ENCODE measurements at regions not wholly inside any gene's neighbourhood (a gene's known extent, or its start where the extent isn't known, plus 50 kb on each side); places are given as distances from the start of the nearest gene placed in this dataset.

DNA sequence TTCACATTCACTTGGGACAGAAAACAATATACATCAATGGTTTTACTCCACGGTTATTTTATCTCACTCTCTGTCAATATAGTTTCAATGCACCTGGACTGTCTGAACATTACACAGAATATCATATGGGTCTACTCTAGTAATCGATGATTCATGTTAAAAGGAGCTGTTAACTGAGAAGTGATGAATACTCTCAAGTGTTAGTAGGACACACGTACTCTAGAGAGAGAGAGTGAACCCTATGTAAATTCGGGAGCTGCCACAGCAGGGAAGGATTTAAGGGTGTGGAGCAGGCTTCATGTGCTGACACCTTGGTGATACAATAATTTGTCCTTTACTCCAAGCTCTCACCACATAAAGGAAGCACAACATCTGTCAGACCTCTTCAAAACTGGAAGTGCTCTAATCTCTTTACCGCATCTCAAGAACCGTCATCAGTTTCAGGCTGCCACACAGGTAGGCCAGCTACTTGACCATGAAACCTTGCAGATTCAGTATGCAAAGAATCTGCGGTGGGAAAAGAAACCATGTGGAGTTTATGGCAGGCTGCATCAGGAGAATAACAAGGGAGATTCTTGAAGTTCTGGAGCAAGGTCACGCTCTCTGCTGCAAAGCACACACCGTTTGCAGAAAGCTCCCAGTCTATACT lies 199.2 kb upstream of the TMC3 start:
- FAIRE-seq = no peak

DNA sequence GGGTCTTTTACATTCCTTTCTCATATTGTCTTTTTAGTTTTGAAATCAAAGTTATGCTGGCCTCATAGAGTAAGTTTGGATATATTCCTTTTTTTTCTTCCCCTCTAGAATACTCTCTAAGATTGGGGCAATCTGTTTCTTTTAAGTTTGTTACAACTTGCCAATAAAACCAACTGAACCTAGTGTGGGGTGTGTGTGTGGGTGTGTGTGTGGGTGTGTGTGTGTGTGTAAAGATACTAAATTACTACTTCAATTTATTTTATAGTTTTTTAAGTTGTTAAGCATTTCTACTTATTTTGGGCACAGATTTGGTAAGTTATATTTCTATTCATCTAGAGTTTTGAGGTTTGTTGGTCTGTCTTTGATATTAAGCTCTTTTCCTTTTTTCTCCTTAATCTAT lies 198.2 kb upstream of the TMC3 start:
- FAIRE-seq = no peak

DNA sequence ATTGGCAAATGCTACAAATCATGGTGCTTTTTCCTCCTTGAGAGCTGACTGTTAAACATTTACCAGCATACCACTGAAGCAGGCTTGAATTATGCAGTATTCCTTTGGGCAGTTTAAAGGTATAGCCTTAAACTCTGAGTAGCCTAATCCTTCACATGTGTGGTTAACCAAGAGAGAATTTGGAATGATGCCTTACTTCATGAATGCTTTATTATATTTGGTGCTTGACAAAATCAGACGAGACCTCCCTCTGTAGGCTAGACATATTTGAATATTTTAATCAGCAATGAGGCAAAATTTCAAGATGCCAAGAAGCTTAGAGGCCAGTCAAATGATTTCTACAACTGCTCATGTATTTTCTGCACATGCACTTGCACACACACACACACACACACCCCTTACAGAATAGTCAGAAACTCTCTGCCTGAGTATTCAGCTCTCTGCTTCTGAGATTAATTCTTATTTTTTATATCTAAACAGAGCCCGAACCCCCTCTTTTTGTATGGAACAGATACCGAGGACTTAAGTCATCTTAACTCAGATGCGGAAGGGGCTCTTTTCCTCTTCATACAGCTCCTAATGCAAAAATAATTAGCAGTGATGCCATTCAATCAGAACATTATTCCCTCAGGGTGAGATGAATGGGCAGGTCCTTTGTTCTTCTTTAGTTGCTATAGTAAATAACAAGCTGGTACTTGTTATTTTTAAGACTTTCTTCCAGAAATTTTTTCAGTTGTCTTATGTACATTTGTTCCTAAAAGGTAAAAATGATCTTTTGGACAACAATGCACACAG lies 195.5 kb upstream of the TMC3 start:
- no peak for FAIRE-seq

DNA sequence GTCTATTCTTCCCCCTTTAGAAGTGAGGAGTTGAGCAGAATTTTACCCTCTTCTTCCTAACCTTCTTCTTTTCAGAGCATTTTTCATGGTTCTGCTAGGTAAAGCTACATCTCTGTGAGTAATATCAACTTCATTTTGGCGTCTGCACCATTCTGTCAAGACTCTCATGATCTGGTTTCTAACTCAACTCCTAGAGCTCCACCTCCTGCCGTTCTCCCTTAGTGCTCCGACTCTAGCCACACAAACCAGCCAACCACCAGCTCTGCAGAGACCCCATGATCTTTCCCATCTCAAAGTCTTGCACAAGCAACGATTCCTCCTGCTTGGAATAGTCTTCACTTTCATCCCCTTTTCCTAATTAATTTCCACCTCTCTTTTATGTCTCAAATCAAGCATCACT lies 193.9 kb upstream of the TMC3 start:
- no peak for FAIRE-seq

DNA sequence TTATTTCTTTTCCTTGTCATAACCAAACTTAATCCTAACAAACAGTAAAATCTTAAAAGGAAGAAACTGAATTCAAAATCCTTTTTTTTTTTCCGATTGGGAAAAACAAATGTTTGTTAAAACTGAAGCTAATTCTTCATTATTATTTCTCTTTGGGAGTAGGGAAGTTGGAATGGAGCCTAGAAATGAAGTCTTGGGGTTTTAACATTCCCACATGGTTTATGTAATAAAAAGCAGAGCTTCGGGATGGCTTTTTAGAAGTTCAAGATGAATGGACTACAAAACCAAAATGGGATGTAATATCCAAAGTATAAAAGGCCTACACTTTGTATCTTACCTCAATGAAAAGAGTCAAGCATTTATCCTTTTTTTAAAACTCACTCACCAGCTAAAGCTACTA lies 189.0 kb upstream of the TMC3 start:
- FAIRE-seq = peak; percentile 98

DNA sequence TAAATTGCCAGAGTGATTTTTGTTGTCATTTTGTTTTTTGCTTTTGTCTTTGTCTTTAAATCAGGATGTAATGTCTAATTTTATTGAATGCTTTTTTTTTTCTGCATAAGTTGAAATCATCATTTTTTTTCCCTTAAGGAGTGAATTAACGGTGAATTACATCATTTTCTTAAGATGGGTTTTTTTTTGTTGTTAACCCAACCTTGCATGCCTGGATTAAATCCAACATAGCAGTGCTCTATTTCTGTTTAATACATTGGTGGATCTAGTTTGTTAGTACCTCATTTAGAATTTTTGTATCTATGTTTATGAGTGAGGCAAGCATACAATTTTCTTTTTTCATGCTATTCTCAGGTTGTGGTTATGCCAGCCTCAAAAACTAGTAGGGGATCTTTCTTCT lies 186.4 kb upstream of the TMC3 start:
- FAIRE-seq = no peak

DNA sequence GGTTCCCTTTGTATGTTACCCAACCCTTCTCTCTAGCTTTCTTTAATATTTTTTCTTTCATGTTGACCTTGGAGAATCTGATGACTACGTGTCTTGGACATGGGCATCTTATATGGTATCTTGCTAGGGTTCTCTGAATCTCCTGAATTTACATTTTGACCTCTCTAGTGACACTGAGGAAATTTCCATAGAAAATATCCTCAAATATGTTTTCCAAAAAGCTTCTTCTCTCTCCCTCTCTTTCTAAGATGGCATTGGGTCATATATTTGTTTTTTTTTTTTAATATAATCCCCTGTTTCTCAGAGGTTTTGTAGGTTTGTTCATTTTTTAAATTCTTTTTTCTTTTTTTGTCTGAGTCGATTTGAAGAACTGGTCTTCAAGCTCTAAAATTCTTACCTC lies 184.0 kb upstream of the TMC3 start:
- FAIRE-seq = no peak

DNA sequence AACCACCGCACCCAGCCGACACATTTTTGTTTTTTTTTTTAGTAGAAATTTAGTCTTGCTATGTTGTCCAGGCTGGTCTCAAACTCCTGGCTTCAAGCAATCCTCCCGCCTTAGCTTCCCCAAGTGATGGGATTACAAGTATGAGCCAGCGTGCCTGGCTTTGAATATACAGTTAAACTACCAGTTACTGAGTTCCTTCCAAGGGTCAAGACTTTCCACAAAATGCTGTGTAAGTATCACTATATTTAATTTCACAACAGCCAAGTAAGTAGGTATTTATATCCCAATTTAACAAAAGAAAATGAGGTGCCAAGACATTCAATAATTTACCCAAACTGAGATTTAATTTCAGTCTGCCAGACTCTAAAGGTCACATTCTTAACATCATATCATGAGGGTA lies 181.3 kb upstream of the TMC3 start:
- FAIRE-seq = no peak

DNA sequence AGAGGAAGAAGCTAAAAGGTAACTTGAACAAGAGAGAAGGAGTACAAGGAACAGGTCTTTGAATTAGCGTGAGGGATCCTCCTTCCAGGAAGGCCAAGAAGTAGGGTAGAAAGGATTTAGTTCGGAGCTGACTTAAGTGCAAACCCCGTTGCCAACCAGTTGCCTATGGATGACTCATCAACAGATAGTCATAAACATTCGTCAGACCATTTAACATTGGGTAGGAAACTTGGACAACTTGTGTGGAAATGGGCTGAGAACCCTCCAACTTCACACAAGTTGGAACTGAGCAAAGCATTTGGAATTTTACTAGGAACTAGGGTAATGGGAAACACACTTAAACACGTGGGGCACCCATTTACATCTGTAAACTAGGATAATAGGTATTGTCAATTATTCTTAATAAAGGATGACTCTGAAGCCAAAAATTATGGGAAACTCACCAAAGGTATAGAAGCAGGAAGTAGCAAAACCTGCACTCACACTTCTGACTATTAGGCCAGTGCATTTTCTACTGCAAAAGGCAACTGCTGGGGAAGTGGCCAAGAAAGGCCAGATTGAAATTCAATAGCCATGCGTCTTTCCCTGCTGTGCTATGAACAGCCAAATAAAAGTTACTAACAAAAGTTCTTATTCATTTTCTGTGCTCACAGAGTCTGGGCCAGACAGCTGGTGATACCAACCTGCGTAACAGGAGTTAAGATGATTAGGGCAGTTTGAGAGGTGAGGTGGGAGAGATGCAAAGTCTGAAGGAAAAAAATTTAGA lies 174.5 kb upstream of the TMC3 start:
- no peak for FAIRE-seq

DNA sequence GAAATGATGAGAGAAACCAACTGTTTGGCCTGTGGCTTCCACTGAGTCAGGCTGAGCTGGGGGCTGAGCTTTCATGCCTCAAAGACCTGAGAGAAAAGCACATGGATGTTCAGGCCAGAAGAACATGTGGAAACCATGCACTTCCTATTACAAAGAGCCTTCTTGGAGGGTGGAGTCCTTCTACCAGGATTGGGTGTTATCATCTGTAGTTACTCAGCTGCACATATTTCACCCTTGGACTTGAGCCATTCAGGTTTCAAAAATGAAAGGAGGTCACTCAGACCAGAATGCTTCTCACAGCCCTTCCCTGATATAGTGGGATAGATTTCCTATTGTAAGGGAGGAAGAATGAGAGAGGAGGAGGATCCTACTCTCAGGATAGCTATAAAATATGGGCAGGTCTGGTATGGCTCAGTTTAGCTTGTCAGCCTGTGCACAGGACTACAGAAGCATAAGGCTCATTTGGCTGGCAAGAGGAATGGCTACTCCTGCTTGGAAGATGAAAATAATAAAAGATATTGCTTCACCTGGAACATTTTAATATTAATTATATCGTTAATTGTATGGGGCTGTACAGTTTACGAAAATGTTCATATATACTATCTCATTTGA lies 173.6 kb upstream of the TMC3 start:
- peak; percentile 79 for FAIRE-seq

DNA sequence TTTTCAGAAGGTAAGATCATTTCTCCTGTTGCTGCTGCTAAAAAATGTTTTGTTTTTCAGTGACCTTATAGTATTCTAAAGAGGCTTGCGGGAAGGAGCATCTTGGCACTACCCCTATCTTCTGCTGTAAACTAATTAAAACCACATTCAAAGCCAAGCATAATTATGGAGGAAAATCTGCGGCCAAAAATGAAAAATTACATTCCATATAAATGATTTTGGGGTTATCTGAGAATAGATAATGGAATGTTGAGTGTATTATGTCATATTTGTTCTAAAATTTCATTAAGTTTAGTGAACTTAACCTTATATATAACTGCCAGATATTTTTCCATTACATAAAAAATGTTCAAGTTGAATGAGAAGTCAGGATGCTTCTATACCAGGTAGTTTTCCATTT lies 170.4 kb upstream of the TMC3 start:
- no peak for FAIRE-seq

DNA sequence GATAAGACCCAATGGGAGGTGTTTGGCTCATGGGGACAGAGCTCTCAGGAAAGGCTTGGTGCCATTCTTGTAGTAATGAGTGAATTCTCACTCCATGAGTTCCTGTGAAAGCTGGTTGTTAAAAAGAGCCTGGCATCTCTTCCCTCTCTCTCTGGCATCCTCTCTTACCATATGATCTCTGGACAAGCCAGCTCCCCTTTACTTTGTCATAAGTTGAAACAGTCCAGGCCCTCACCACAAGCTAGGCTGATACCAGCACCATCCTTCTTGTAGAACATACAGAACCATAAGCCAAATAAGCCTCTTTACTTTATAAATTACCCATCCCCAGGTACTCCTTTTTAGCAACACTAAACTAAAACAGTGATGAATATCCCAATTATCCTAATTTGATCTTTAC lies 166.9 kb upstream of the TMC3 start:
- FAIRE-seq = no peak

DNA sequence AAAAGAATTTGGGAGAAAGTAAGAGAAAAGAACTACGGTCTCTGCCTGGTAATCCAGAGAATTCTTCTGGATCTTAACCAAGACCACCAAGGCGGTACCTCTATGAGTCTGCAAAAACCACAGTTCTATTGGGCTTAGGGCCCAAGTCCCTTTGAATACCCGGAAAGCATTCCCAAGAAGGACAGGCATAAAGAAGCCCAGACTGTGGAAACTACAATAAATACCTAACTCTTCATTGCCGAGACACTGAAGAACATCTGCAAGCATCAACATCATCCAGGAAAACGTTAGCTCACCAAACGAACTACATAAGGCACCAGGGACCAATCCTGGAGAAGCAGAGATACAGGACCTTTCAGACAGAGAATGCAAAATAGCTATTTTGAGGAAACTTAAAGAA lies 162.3 kb upstream of the TMC3 start:
- no peak for FAIRE-seq

DNA sequence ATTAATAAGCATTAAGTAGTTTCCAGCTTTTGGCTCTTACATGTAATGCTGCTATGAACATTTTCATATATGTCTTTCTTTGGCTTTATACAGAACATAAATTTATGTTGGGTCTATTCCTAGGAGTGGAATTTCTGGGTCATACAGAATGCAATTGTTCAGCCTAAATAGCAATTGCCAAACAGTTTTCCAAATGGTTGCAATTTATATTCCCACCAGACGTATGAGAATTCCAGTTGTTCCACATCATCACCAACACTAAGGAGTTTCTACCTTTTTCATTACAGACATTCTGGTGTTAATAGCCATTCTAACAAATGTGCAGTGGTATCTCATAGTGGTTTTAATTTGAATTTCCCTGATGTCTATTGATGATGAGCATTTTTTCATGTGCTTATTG lies 160.1 kb upstream of the TMC3 start:
- FAIRE-seq = no peak

DNA sequence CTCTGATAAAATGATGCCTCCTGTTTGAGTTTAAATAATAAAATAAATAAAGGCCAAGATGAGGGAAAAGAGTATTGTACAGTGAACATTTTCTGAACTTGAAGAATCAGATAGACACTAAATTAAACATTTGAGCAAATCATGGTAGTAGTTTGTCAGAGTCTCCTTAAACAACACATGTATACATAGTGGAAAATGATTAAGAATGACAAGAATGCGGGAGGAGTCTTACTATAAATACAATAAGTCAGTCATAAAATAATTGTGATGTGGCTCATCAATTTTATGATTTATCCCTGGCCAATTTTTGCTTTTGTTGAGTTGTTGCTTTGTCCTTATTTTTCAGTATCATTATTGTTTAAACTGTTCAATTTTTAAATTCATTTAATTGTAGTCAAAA lies 158.0 kb upstream of the TMC3 start:
- no peak for FAIRE-seq

DNA sequence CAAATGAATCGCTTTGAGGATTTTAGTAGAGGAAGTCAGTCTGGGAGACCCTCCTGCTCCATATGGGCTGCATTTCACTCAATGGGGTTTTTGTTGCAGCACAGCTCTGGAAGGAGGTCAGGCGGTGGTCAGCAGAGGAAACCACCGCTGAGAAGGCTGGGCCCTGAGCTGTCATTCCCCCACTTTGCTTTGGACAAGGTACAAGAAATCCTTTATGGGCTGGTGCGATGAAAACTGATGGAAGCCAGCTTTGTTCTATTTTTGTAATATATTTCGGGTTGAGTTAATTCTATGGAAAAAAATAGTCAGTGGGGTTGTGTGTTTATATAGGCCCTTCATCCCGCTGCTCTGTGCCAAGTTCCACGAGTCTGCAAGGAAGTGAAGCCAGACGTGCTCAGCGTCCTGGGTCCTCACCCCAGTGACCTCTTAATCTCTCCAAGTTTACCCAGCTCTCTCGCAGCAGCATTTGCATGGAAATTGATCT lies 157.1 kb upstream of the TMC3 start:
- no peak for FAIRE-seq

DNA sequence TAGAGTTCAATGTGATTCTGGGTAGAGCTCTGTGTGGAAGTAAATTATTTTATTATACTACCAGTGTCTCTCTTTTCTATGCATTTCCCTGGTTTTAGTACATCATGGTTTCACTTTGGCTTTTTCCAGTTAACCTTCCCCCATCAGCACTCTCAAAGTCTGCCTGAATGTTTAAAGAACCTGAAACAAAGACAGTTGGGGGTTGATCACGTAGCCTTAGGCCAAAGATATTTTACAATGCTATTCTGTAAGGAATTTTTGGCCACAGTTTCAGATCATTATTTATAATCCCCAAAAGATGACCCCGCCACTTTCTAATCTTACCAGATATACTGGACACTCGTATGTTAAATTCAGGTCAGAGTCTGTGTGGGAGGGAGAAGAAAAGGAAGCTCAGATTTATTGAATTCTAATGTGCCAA lies 156.3 kb upstream of the TMC3 start:
- no peak for FAIRE-seq

DNA sequence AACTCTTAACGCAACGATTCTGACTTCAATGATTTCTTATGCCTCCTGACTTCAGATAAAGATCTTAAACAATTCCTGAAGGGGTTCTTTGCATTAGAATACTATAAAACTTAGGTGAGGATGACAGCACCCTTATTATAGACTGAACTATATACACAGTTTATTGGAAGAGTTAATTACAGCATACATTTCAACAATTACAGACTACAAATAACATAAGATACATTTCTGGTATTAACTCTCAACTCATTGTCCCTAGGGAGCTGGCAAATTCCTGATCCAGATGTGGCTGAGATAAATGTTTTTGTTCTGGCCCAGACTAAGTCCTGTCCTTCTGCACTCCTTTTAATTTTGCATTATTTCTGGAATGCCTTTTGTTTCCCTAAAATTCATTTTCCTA lies 155.5 kb upstream of the TMC3 start:
- no peak for FAIRE-seq

DNA sequence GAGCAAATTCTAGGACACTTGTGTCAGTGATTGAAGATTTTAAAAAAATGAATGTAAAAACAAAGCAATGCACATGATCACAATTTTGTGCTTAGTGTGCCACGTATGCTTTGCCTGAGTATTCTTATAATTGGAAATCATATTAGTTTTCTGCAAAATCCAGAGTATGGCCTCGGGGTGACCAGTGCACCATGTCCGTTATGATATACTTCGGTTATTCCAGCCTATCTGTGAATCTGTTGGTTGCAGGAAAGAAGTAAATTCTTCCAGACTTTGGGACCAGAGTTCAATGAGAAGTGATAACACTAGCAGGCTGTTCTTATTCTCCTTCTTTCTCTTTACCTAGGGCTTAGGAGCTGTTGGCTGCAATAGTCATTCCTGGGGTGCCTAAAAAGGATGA lies 152.0 kb upstream of the TMC3 start:
- no peak for FAIRE-seq

DNA sequence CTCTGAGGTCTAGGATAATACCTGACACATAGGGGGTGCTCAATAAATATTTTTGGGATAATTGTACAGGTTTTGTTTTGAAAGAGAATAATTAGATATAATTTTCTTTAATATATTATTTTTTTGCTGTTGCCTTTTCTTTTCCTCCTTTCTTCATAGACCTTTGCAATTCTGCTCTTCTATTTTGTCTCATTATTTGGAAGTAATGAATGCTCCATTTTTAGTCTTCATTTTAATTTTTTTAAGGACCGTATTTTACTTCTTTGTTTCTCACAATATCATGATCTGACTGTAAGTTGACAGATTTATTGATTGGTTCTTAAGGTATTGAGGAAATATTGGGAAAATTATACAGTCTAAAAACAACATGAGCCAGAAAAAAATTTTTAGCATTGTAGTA lies 150.5 kb upstream of the TMC3 start:
- FAIRE-seq = no peak

DNA sequence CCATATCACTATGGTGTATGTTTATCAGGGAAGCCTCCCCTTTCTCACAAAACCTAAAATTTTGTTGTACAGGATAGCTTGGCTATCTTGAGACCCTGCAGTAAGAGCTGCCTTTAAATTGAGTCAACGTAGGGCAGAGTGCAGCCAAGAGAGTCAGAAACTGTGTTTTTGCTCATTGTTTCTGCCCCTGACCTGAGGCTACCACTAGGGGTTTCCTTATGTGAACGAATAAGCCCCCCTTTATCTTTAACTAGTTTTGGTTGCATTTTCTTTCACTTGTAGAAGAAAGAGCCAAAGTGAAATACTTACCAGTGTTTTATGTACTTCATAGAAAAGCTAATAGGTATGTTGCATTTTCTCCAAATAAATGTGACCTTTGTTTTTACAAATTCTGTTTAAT lies 149.9 kb upstream of the TMC3 start:
- FAIRE-seq = no peak

DNA sequence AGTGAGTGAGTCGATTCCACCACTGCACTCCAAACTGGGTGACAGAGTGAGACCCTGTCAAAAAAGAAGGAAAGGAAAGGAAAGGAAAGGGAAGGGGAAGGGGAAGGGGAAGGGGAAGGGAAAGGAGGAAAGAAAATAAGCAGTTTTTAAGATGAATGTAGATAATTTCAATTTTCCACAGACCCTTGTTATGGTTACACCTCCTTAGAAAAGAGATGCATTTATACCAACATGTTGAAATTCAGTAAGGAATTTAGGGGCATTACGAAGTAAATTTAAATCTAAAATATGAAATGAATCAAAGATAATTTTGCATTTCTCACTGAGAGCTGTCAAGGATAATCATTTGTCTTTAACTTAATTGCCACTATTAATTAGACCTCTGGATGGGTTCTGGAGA lies 146.5 kb upstream of the TMC3 start:
- FAIRE-seq = no peak

DNA sequence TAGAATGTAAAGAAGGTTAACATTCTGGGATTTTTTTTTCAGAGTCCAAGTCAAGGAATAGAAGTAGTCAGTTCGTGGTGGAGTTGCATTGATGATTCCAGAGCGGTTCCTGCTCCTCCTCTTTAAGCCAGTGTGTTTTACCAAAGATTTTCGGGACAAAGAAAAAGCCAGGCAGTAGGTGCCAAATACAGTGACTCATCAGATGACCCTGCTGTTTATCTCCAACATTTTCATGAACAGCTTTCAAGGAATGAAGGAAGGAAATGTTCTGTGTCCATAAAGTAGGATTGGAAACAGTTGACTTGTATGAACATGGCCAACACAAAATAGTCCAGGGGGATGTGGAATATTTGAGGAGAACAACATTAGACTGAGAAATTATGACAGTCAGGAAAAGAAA lies 142.4 kb upstream of the TMC3 start:
- FAIRE-seq = no peak

Measured in endometrium (tissue), 2 donors.